PC-9 (cell line): ENCODE measurements at regions not wholly inside any gene's neighbourhood (a gene's known extent, or its start where the extent isn't known, plus 50 kb on each side); places are given as distances from the start of the nearest gene placed in this dataset.

Experiments
- BruUV-seq: library from RNA; stranded (reverse); fragments of 400-500 nt; replicated peaks from 2 replicates; lab custom pipeline; 2021; lab: Mats Ljungman, UMichigan
- CTCF ChIA-PET: fragments of 300-600 bp; sonication (Branson Sonifier 250); formaldehyde crosslinking; loops from one replicate; lab custom pipeline; 2022; ENCODE audit warnings: antibody characterized with exemption; lab: Charles Lee
- POLR2A ChIA-PET: fragments of 300-600 bp; sonication (Branson Sonifier 250); formaldehyde crosslinking; loops from one replicate; lab custom pipeline; 2022; ENCODE audit warnings: antibody characterized with exemption; ENCODE audit not compliant: unreplicated experiment; lab: Charles Lee
- DNase-seq, 2 experiments: peaks; one replicate each; pipeline versions ENCODE4 v3.0.0 to v3.0.0-alpha.2; 2015 to 2022; ENCODE audit warnings: mixed read lengths in 1 of 2
- H2AFZ ChIP-seq: fragments of 200-600 bp; sonication (generic); 2 replicates; pipeline ENCODE4 v1.8.1; 2017; ENCODE audit warnings: antibody characterized with exemption
- H3F3A ChIP-seq: fragments of 200-600 bp; sonication (generic); 2 replicates; pipeline ENCODE4 v1.8.1; 2017; ENCODE audit warnings: antibody characterized with exemption, mild to moderate bottlenecking, low read depth; ENCODE audit not compliant: insufficient read depth
- H3K27ac ChIP-seq: fragments of 200-600 bp; sonication (generic); 2 replicates; pipeline ENCODE4 v1.6.1; 2016; ENCODE audit warnings: mixed run types
- H3K27me3 ChIP-seq: fragments of 200-600 bp; sonication (generic); 2 replicates; pipeline ENCODE4 v1.6.1; 2016; ENCODE audit warnings: low read depth, mixed run types; ENCODE audit not compliant: insufficient read depth
- H3K36me3 ChIP-seq: fragments of 200-600 bp; sonication (generic); 2 replicates; pipeline ENCODE4 v1.6.1; 2016; ENCODE audit warnings: low read depth, mixed run types
- H3K4me1 ChIP-seq: fragments of 200-600 bp; sonication (generic); replicated peaks from 2 replicates; pipeline ENCODE4 v1.6.1; 2016; ENCODE audit warnings: mixed run types; ENCODE audit not compliant: insufficient read depth
- H3K4me2 ChIP-seq: fragments of 200-600 bp; sonication (generic); 2 replicates; pipeline ENCODE4 v1.6.1; 2017; ENCODE audit warnings: mixed run types
- H3K4me3 ChIP-seq: fragments of 200-600 bp; sonication (generic); 2 replicates; pipeline ENCODE4 v1.6.1; 2016; ENCODE audit warnings: mixed run types
- H3K79me2 ChIP-seq: fragments of 200-600 bp; sonication (generic); 2 replicates; pipeline ENCODE4 v1.6.1; 2017; ENCODE audit warnings: low read depth, mixed run types
- H3K9me2 ChIP-seq: fragments of 200-600 bp; sonication (generic); 2 replicates; pipeline ENCODE4 v1.8.1; 2017; ENCODE audit warnings: mild to moderate bottlenecking; ENCODE audit not compliant: insufficient read depth
- H3K9me3 ChIP-seq: fragments of 200-600 bp; sonication (generic); 2 replicates; pipeline ENCODE4 v1.8.1; 2016; ENCODE audit warnings: low read depth; ENCODE audit not compliant: insufficient read depth
- H4K20me1 ChIP-seq: fragments of 200-600 bp; sonication (generic); 2 replicates; pipeline ENCODE4 v1.8.1; 2017; ENCODE audit not compliant: insufficient read depth
- CTCF ChIP-seq: fragments of 200-600 bp; sonication (generic); conservative IDR thresholded peaks from 2 replicates; pipeline ENCODE4 v1.6.1; 2017; ENCODE audit warnings: mixed run types, antibody characterized with exemption, mild to moderate bottlenecking, moderate library complexity
- EZH2 ChIP-seq: fragments of 200-600 bp; sonication (generic); IDR thresholded peaks from 2 replicates; pipeline ENCODE4 v1.8.0; 2017; ENCODE audit warnings: antibody characterized with exemption, low read depth
- intact Hi-C: fragments of 100-400 bp; cut with micrococcal nuclease; formaldehyde crosslinking; loops from one replicate; pipeline ENCODE4 v1.10.0; 2022; ENCODE audit not compliant: unreplicated experiment

GRCh38 chr15:61501815-61502389 is 272.8 kb upstream of the RORA start:
- H3K27me3 ChIP-seq = peaks cover 4% of the 10 kb centered on the region; the same call in 1 of the 2 replicates
- H4K20me1 ChIP-seq = no peaks in the 10 kb centered on the region
- H3K36me3 ChIP-seq = no peaks in the 10 kb centered on the region
- no peak overlapping the region for H3K27ac ChIP-seq
- H3K4me1 ChIP-seq = no peaks in the 10 kb centered on the region
- TF ChIP-seq EZH2 = no peak
- TF ChIP-seq CTCF = no peak
- H3K4me2 ChIP-seq = no peak overlapping the region
- no peaks in the 10 kb centered on the region for H3F3A ChIP-seq
- no peaks in the 10 kb centered on the region for H3K9me3 ChIP-seq
- H3K79me2 ChIP-seq = no peaks in the 10 kb centered on the region
- POLR2A ChIA-PET = no interaction called here
- CTCF ChIA-PET = no interaction called here
- intact Hi-C loops = no loop called here
- no peaks in the 10 kb centered on the region for H3K9me2 ChIP-seq
- DNase-seq = no peak
- H3K4me3 ChIP-seq = no peak overlapping the region
- no TSS peak for BruUV-seq
- H2AFZ ChIP-seq = no peak overlapping the region

- ChIA-PET POLR2A (no interaction called here), CTCF (no interaction called here)
- BruUV-seq = no TSS peak
- H3K27ac ChIP-seq = no peak overlapping the region
- H2AFZ ChIP-seq = no peak overlapping the region
- peaks cover 4% of the 10 kb centered on the region; the same call in 1 of the 2 replicates for H3K27me3 ChIP-seq
- no peak for TF ChIP-seq CTCF
- no peak for TF ChIP-seq EZH2
- H3K9me3 ChIP-seq = no peaks in the 10 kb centered on the region
- no peaks in the 10 kb centered on the region for H3K36me3 ChIP-seq
- no peak for DNase-seq
- intact Hi-C loops = no loop called here
- H3K9me2 ChIP-seq = no peaks in the 10 kb centered on the region
- no peaks in the 10 kb centered on the region for H3K79me2 ChIP-seq
- H3F3A ChIP-seq = no peaks in the 10 kb centered on the region
- H3K4me1 ChIP-seq = no peaks in the 10 kb centered on the region
- H3K4me2 ChIP-seq = no peak overlapping the region
- no peak overlapping the region for H3K4me3 ChIP-seq
- no peaks in the 10 kb centered on the region for H4K20me1 ChIP-seq
Measured at GRCh38 chr15:61500951-61501620, 272.0 kb upstream of the RORA start.

- Histone ChIP-seq H3K79me2 (no peaks in the 10 kb centered on the region), H3K9me2 (no peaks in the 10 kb centered on the region), H3F3A (no peaks in the 10 kb centered on the region), H3K27me3 (peaks cover 4% of the 10 kb centered on the region; the same call in 1 of the 2 replicates), H3K9me3 (no peaks in the 10 kb centered on the region), H4K20me1 (no peaks in the 10 kb centered on the region), H3K4me1 (no peaks in the 10 kb centered on the region), H3K27ac (no peak overlapping the region), H2AFZ (no peak overlapping the region), H3K4me3 (no peak overlapping the region), H3K4me2 (no peak overlapping the region), H3K36me3 (no peaks in the 10 kb centered on the region)
- ChIA-PET CTCF (no interaction called here), POLR2A (no interaction called here)
- intact Hi-C loops = no loop called here
- TF ChIP-seq CTCF (no peak), EZH2 (no peak)
- no peak for DNase-seq
- no TSS peak for BruUV-seq
Measured at GRCh38 chr15:61500523-61500922, 271.4 kb upstream of the RORA start.
